ENCODE measurements at regions not wholly inside any gene's neighbourhood (a gene's known extent, or its start where the extent isn't known, plus 50 kb on each side); places are given as distances from the start of the nearest gene placed in this dataset.

GRCh38 chr11:130550984-130551383, 102.5 kb downstream of the ADAMTS15 start:
- H2BK15ac ChIP-seq (ENCODE audit: low read depth, low read length), result no peak overlapping the region
- no peaks in the 10 kb centered on the region for H3K27me3 ChIP-seq (ENCODE audit: insufficient read depth, low read length)
- H3K4me1 ChIP-seq (ENCODE audit: insufficient read depth, low read length), result no peaks in the 10 kb centered on the region; the same call in 1 of the 2 replicates
- H3K23ac ChIP-seq (ENCODE audit: insufficient read length, low read depth, low read length), result no peak overlapping the region
- no peak for DNase-seq
- no peak overlapping the region for H3K4me3 Mint-ChIP-seq
- H3K9me3 ChIP-seq (ENCODE audit: control insufficient read depth, low read depth, low read length), result no peaks in the 10 kb centered on the region
- H2BK12ac ChIP-seq (ENCODE audit: insufficient read length, low read depth, low read length), result no peak overlapping the region
- H4K5ac ChIP-seq (ENCODE audit: insufficient read length, low read depth, low read length), result no peak overlapping the region
- no peak overlapping the region for H2BK120ac ChIP-seq (ENCODE audit: low read depth, low read length, poor library complexity, severe bottlenecking)
- no peak for TF ChIP-seq CTCF (conservative IDR thresholded peaks at IDR 0.05)
- no peaks in the 10 kb centered on the region for H3K79me1 ChIP-seq (ENCODE audit: insufficient read depth, low read depth, low read length, poor library complexity, severe bottlenecking)
- no peak overlapping the region for H4K91ac ChIP-seq (ENCODE audit: insufficient read length, low read depth, low read length)
- H3K9ac ChIP-seq (ENCODE audit: extremely low read depth, insufficient read length, low read length), result no peak overlapping the region
- H3K14ac ChIP-seq (ENCODE audit: insufficient read depth, low read length), result no peak overlapping the region
- H2AFZ ChIP-seq (ENCODE audit: low read length), result no peak overlapping the region
- H3K56ac ChIP-seq (ENCODE audit: insufficient read length, low read depth, low read length), result no peak overlapping the region
- no peak overlapping the region for H3K27ac ChIP-seq (ENCODE audit: insufficient read length, low read depth, low read length)
- no peak overlapping the region for H3T11ph ChIP-seq (ENCODE audit: low read length)
- no peaks in the 10 kb centered on the region for H3K36me3 Mint-ChIP-seq (ENCODE audit: insufficient read depth in 1 of 3, low read depth in 3 of 3)
- no peaks in the 10 kb centered on the region for H3K79me2 ChIP-seq (ENCODE audit: insufficient read depth, low read length)
- no peaks in the 10 kb centered on the region for H4K20me1 ChIP-seq (ENCODE audit: control insufficient read depth, insufficient read depth, insufficient read length)
- no peak overlapping the region for H2BK20ac ChIP-seq (ENCODE audit: low read depth, low read length, poor library complexity, severe bottlenecking)
- no peak overlapping the region for H3K18ac ChIP-seq (ENCODE audit: insufficient read length, low read depth, low read length)
- no peaks in the 10 kb centered on the region for H3K23me2 ChIP-seq (ENCODE audit: insufficient read length, low read depth, low read length, poor library complexity, severe bottlenecking)
- no peaks in the 10 kb centered on the region for H3K9me3 Mint-ChIP-seq
- H3K27ac Mint-ChIP-seq, result no peak overlapping the region
- no peak overlapping the region for H2AK5ac ChIP-seq (ENCODE audit: insufficient read length, low read length)
- no CpG with 5 or more reads among the region's 4 CpGs for WGBS (ENCODE audit: extremely low coverage, insufficient read length, low lambda C conversion rate)
- H3K4me1 Mint-ChIP-seq, result peaks cover 3 to 10% of the 10 kb centered on the region in 2 experiments
- H3K27me3 Mint-ChIP-seq (ENCODE audit: low read depth), result peaks cover 2% of the 10 kb centered on the region
- no peak overlapping the region for H3K4ac ChIP-seq (ENCODE audit: low read depth, low read length)
- no peak overlapping the region for H2BK5ac ChIP-seq (ENCODE audit: insufficient read length, low read length)
- H3K4me2 ChIP-seq (ENCODE audit: insufficient read depth, insufficient read length, low read length), result no peak overlapping the region
- H4K8ac ChIP-seq (replicated peaks; ENCODE audit: insufficient read length, low read depth, low read length), result no peak overlapping the region

Measured in H9 (cell line).